ENCODE measurements at regions not wholly inside any gene's neighbourhood (a gene's known extent, or its start where the extent isn't known, plus 50 kb on each side); places are given as distances from the start of the nearest gene placed in this dataset.

DNA sequence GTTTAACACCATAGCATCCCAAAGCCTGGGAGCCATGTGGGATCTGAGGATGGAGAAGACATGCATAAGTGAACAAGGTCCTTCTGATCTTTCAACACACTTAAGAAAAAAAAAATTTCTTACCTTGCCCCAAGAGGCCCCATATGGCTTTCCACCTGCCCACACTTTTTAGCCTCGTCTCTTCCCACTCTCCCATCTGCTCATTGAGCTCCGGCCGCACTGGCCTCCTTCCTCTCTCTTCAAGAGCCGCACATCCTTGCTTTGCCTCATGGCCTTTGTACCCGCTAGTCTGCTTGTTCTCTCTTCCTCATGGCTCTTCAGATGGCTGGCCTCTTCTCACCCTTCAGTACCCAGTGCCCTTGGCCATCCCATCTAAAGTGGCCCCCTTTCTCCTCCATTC lies 70.2 kb upstream of the PDE4B start:
- TF ChIP-seq, protein P1, sequence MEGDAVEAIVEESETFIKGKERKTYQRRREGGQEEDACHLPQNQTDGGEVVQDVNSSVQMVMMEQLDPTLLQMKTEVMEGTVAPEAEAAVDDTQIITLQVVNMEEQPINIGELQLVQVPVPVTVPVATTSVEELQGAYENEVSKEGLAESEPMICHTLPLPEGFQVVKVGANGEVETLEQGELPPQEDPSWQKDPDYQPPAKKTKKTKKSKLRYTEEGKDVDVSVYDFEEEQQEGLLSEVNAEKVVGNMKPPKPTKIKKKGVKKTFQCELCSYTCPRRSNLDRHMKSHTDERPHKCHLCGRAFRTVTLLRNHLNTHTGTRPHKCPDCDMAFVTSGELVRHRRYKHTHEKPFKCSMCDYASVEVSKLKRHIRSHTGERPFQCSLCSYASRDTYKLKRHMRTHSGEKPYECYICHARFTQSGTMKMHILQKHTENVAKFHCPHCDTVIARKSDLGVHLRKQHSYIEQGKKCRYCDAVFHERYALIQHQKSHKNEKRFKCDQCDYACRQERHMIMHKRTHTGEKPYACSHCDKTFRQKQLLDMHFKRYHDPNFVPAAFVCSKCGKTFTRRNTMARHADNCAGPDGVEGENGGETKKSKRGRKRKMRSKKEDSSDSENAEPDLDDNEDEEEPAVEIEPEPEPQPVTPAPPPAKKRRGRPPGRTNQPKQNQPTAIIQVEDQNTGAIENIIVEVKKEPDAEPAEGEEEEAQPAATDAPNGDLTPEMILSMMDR (IDR thresholded peaks at IDR 0.05; ENCODE audit: low read length) = no peak
- no peak for TF ChIP-seq EZH2 (IDR thresholded peaks at IDR 0.05; ENCODE audit: borderline replicate concordance, low read length)
